Breast epithelium (tissue), 4 donors: ENCODE measurements at regions not wholly inside any gene's neighbourhood (a gene's known extent, or its start where the extent isn't known, plus 50 kb on each side); places are given as distances from the start of the nearest gene placed in this dataset.

Experiments used
- DNase-seq, 2 donors: peaks; one replicate each; pipeline ENCODE4 v3.0.0-alpha.2; 2019; ENCODE audit warnings: low spot score in 2 of 2
- H3K27ac ChIP-seq, 2 donors: fragments of 200-600 bp; sonication (generic) in 1 of 2; one replicate each; pipeline ENCODE4 v1.5.1; 2016 to 2019; ENCODE audit warnings: mild to moderate bottlenecking in 1 of 2
- H3K27me3 ChIP-seq, 2 donors: fragments of 200-600 bp; sonication (generic) in 1 of 2; one replicate each; pipeline versions ENCODE4 v1.5.1 to v1.6.0; 2017 to 2019; ENCODE audit warnings: control low read depth in 1 of 2, mild to moderate bottlenecking in 1 of 2
- H3K36me3 ChIP-seq: fragments of 200-600 bp; one replicate; pipeline ENCODE4 v1.5.1; 2019
- H3K4me1 ChIP-seq, 2 donors: fragments of 200-600 bp; sonication (generic); one replicate each; pipeline ENCODE4 v1.5.1; 2016 to 2019; ENCODE audit warnings: control low read depth in 1 of 2
- H3K4me3 ChIP-seq, 3 donors: fragments of 200-600 bp; sonication (generic); 1 replicate in 2 of 3; 2 replicates in 1 of 3; pipeline ENCODE4 v1.5.1; 2016 to 2019; ENCODE audit warnings: mild to moderate bottlenecking in 3 of 3, moderate library complexity in 2 of 3
- H3K9me3 ChIP-seq, 2 donors: fragments of 200-600 bp; sonication (generic) in 1 of 2; one replicate each; pipeline ENCODE4 v1.5.1; 2016 to 2019; ENCODE audit warnings: control low read depth in 1 of 2
- CTCF ChIP-seq, 3 donors: fragments of 450-650 bp; IDR thresholded peaks; one replicate each; pipeline ENCODE4 v1.5.1; 2016 to 2017; ENCODE audit warnings: antibody characterized with exemption in 3 of 3, mild to moderate bottlenecking in 3 of 3, moderate library complexity in 3 of 3
- POLR2A ChIP-seq: fragments of 450-650 bp; IDR thresholded peaks from one replicate; pipeline ENCODE4 v1.6.1; 2016; ENCODE audit warnings: antibody characterized with exemption, mild to moderate bottlenecking, moderate library complexity
- POLR2AphosphoS5 ChIP-seq, 3 donors: sonication (generic); formaldehyde crosslinking; IDR thresholded peaks; one replicate each; pipeline ENCODE4 v1.6.1; 2017; ENCODE audit warnings: antibody characterized with exemption in 3 of 3
- intact Hi-C: fragments of 100-400 bp; cut with DNase I; formaldehyde crosslinking; loops from one replicate; pipeline ENCODE4 v1.15.1; 2023; ENCODE audit warnings: low total_unique reads

GRCh38 chr1:199221371-199222150 is 582.7 kb downstream of the PTPRC start:
- no peak overlapping the region for H3K27ac ChIP-seq
- intact Hi-C loops, result no loop called here
- no peaks in the 10 kb centered on the region for H3K27me3 ChIP-seq
- H3K4me1 ChIP-seq, result no peaks in the 10 kb centered on the region
- no peaks in the 10 kb centered on the region for H3K9me3 ChIP-seq
- TF ChIP-seq POLR2A, result no peak
- TF ChIP-seq CTCF (IDR thresholded peaks at IDR 0.05), result no peak
- no peak for TF ChIP-seq POLR2AphosphoS5 (IDR thresholded peaks at IDR 0.05)
- no peak overlapping the region for H3K4me3 ChIP-seq
- no peak for DNase-seq
- no peaks in the 10 kb centered on the region for H3K36me3 ChIP-seq

DNA sequence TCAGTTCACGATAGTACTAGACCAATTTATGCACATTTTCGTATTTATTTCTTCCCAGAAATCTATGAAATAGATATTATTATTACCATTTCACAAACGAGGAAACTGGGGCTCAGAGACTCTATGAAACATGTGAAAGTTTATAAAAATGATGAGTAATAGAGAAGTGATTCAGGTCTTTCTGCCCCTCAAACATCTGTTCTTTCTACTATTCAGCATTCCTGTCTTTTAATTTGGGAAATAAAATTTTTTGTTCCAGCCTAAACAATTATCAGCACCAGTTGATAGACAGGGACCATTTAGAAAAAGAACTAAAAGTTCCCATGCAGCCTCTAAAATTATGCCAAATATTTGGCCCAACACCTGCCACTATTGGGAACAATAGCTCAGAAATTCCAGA is 585.1 kb downstream of the PTPRC start:
- no peak for TF ChIP-seq POLR2A
- TF ChIP-seq CTCF (IDR thresholded peaks at IDR 0.05), result no peak
- no peak for TF ChIP-seq POLR2AphosphoS5 (IDR thresholded peaks at IDR 0.05)
- Histone ChIP-seq H3K27ac (no peak overlapping the region), H3K27me3 (no peaks in the 10 kb centered on the region), H3K9me3 (no peaks in the 10 kb centered on the region), H3K4me1 (no peaks in the 10 kb centered on the region), H3K4me3 (no peak overlapping the region), H3K36me3 (no peaks in the 10 kb centered on the region)
- DNase-seq, result no peak
- intact Hi-C loops, result no loop called here

GRCh38 chr1:199226163-199226562 is 587.3 kb downstream of the PTPRC start:
- Histone ChIP-seq H3K4me1 (no peaks in the 10 kb centered on the region), H3K9me3 (no peaks in the 10 kb centered on the region), H3K36me3 (no peaks in the 10 kb centered on the region), H3K27me3 (no peaks in the 10 kb centered on the region), H3K4me3 (no peak overlapping the region), H3K27ac (no peak overlapping the region)
- TF ChIP-seq CTCF (IDR thresholded peaks at IDR 0.05) (no peak), POLR2AphosphoS5 (IDR thresholded peaks at IDR 0.05) (no peak), POLR2A (no peak)
- intact Hi-C loops, result no loop called here
- no peak for DNase-seq

- Histone ChIP-seq H3K27ac (peak overlapping the region; percentile 23 to 46), H3K4me3 (no peak overlapping the region), H3K27me3 (no peaks in the 10 kb centered on the region), H3K4me1 (no peaks in the 10 kb centered on the region), H3K36me3 (no peaks in the 10 kb centered on the region), H3K9me3 (no peaks in the 10 kb centered on the region)
- TF ChIP-seq POLR2A, result no peak
- no peak for TF ChIP-seq POLR2AphosphoS5 (IDR thresholded peaks at IDR 0.05)
- no peak for TF ChIP-seq CTCF (IDR thresholded peaks at IDR 0.05)
- intact Hi-C loops, result no loop called here
- DNase-seq, result no peak
Observed at GRCh38 chr1:199242147-199242546, 603.3 kb downstream of the PTPRC start.

GRCh38 chr1:199242601-199243000 is 603.8 kb downstream of the PTPRC start:
- H3K27ac ChIP-seq, result peak overlapping the region; percentile 23 to 46
- no peak for DNase-seq
- TF ChIP-seq CTCF (IDR thresholded peaks at IDR 0.05), result no peak
- no peak for TF ChIP-seq POLR2AphosphoS5 (IDR thresholded peaks at IDR 0.05)
- TF ChIP-seq POLR2A, result no peak
- no peaks in the 10 kb centered on the region for H3K27me3 ChIP-seq
- no peak overlapping the region for H3K4me3 ChIP-seq
- H3K9me3 ChIP-seq, result no peaks in the 10 kb centered on the region
- no peaks in the 10 kb centered on the region for H3K4me1 ChIP-seq
- intact Hi-C loops, result no loop called here
- no peaks in the 10 kb centered on the region for H3K36me3 ChIP-seq
